ENCODE measurements at regions not wholly inside any gene's neighbourhood (a gene's known extent, or its start where the extent isn't known, plus 50 kb on each side); places are given as distances from the start of the nearest gene placed in this dataset.
"Not testable (repeated sequence)": the region's sequence is repeated elsewhere in the genome, so short reads cannot be mapped to it uniquely, and the experiment has no call there.

GRCh38 chr4:81335122-81335912 is 120.3 kb upstream of the PRKG2 start:
- H3K4me3 ChIP-seq = no peak overlapping the region
- WGBS (ENCODE audit: insufficient coverage, low coverage, low lambda C conversion rate, missing lambda C conversion rate) = 59% methylated on average over 5 of the region's 5 CpGs
- no peaks in the 10 kb centered on the region for H3K27me3 ChIP-seq
- no peaks in the 10 kb centered on the region for H3K9me3 ChIP-seq
- no peaks in the 10 kb centered on the region for H3K4me1 ChIP-seq
- no peaks in the 10 kb centered on the region for H3K36me3 ChIP-seq
- no peak for TF ChIP-seq CTCF (IDR thresholded peaks at IDR 0.05)
- no peak for ATAC-seq
- intact Hi-C loops (cut with DNase I) = no loop called here
- no peak for DNase-seq
- no peak overlapping the region for H3K27ac ChIP-seq

GRCh38 chr4:81330018-81330417 is 115.0 kb upstream of the PRKG2 start:
- no peaks in the 10 kb centered on the region for H3K9me3 ChIP-seq
- no peak overlapping the region for H3K4me3 ChIP-seq
- no peaks in the 10 kb centered on the region for H3K27me3 ChIP-seq
- TF ChIP-seq CTCF (IDR thresholded peaks at IDR 0.05) (no peak), POLR2A (IDR thresholded peaks at IDR 0.05) (no peak)
- no peak for ATAC-seq
- no peak for DNase-seq
- H3K4me1 ChIP-seq = no peaks in the 10 kb centered on the region
- no peaks in the 10 kb centered on the region for H3K36me3 ChIP-seq
- no peak overlapping the region for H3K27ac ChIP-seq
- intact Hi-C loops (cut with DNase I) = no loop called here
- 29% methylated on average over 1 of the region's 1 CpG for WGBS (ENCODE audit: insufficient coverage, low coverage, low lambda C conversion rate, missing lambda C conversion rate)

- intact Hi-C loops (cut with DNase I) = no loop called here
- H3K27me3 ChIP-seq = no peaks in the 10 kb centered on the region
- no peaks in the 10 kb centered on the region for H3K9me3 ChIP-seq
- no peak for TF ChIP-seq CTCF (IDR thresholded peaks at IDR 0.05)
- TF ChIP-seq POLR2A (IDR thresholded peaks at IDR 0.05) = no peak
- no peak overlapping the region for H3K4me3 ChIP-seq
- WGBS (ENCODE audit: insufficient coverage, low coverage, low lambda C conversion rate, missing lambda C conversion rate) = 78% methylated on average over 3 of the region's 3 CpGs
- H3K27ac ChIP-seq = no peak overlapping the region
- DNase-seq = no peak
- no peaks in the 10 kb centered on the region for H3K4me1 ChIP-seq
- ATAC-seq = no peak
- H3K36me3 ChIP-seq = no peaks in the 10 kb centered on the region
Observed at GRCh38 chr4:81326581-81326980, 111.6 kb upstream of the PRKG2 start.

- ATAC-seq; H3K27ac ChIP-seq; intact Hi-C loops (cut with DNase I); H3K27me3 ChIP-seq; H3K4me3 ChIP-seq; H3K4me1 ChIP-seq; H3K36me3 ChIP-seq; DNase-seq; H3K9me3 ChIP-seq: not testable (repeated sequence)
- 56% methylated on average over 3 of the region's 3 CpGs for WGBS (ENCODE audit: insufficient coverage, low coverage, low lambda C conversion rate, missing lambda C conversion rate)
Observed at GRCh38 chr4:81324594-81324993, 109.6 kb upstream of the PRKG2 start.

- TF ChIP-seq POLR2A (IDR thresholded peaks at IDR 0.05) (no peak), CTCF (IDR thresholded peaks at IDR 0.05) (no peak)
- ATAC-seq (no peak), DNase-seq (no peak)
- intact Hi-C loops (cut with DNase I) = no loop called here
- no peaks in the 10 kb centered on the region for H3K9me3 ChIP-seq
- H3K27ac ChIP-seq = no peak overlapping the region
- no peaks in the 10 kb centered on the region for H3K27me3 ChIP-seq
- no peaks in the 10 kb centered on the region for H3K4me1 ChIP-seq
- H3K4me3 ChIP-seq = no peak overlapping the region
- WGBS (ENCODE audit: insufficient coverage, low coverage, low lambda C conversion rate, missing lambda C conversion rate) = no CpG with 5 or more reads among the region's 1 CpG
- H3K36me3 ChIP-seq = no peaks in the 10 kb centered on the region
Observed at GRCh38 chr4:81319657-81320056, 104.6 kb upstream of the PRKG2 start.

Data from right lobe of liver (tissue), 6 donors.